SK-N-SH (cell line): ENCODE measurements at regions not wholly inside any gene's neighbourhood (a gene's known extent, or its start where the extent isn't known, plus 50 kb on each side); places are given as distances from the start of the nearest gene placed in this dataset.

Experiments used
- EP300 ChIP-seq, 2 experiments: IDR thresholded peaks; 2 replicates each; pipeline versions ENCODE4 v1.4.0 to v1.6.1; 2012; ENCODE audit warnings: borderline replicate concordance in 1 of 2, low read depth in 1 of 2, low read length in 1 of 2
- small RNA-seq, 7 experiments: library from RNA; depleted of rRNA; stranded (forward); fragments of <200 nt; gene quantifications; one replicate each; pipeline ENCODE3, GENCODE V24; 2012
- TF ChIP-seq, protein P1 (sequence below): IDR thresholded peaks from 2 replicates; pipeline ENCODE4 v1.4.0; 2012; ENCODE audit warnings: low read depth, borderline replicate concordance

DNA sequence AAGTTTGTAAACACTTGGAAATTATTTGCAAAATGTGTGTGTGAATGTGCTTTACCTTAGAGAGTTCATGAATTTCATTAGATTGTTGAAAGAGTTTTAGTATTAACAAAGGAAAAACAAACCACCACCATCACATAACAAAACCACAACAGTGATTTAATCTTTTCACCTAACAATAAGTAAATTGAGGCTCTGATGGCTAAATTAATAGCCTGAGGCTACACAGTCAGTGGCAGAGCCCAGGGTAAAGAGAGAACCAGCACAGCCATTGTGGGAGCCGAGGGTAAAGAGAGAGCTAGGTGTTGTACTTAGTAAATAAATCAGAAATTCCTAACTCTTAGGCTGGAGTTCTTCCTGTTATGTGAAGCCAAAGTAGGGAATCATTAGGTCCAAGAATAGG, 51.2 kb upstream of the CAPRIN2 start (continued):
- TF ChIP-seq, protein P1, sequence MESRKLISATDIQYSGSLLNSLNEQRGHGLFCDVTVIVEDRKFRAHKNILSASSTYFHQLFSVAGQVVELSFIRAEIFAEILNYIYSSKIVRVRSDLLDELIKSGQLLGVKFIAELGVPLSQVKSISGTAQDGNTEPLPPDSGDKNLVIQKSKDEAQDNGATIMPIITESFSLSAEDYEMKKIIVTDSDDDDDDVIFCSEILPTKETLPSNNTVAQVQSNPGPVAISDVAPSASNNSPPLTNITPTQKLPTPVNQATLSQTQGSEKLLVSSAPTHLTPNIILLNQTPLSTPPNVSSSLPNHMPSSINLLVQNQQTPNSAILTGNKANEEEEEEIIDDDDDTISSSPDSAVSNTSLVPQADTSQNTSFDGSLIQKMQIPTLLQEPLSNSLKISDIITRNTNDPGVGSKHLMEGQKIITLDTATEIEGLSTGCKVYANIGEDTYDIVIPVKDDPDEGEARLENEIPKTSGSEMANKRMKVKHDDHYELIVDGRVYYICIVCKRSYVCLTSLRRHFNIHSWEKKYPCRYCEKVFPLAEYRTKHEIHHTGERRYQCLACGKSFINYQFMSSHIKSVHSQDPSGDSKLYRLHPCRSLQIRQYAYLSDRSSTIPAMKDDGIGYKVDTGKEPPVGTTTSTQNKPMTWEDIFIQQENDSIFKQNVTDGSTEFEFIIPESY: no peak
- TF ChIP-seq EP300 (IDR thresholded peaks at IDR 0.05; ENCODE audit: borderline replicate concordance in 1 of 2, low read depth in 1 of 2, low read length in 1 of 2): no peak

Small RNA genes in the stretch of these regions (small RNA-seq; reads per million reads assigned to genes)
- gene PPIAP44: 0 reads per million in 7 experiments
